CD4-positive, alpha-beta memory T cell (primary cell): ENCODE measurements at regions not wholly inside any gene's neighbourhood (a gene's known extent, or its start where the extent isn't known, plus 50 kb on each side); places are given as distances from the start of the nearest gene placed in this dataset.

Experiments
- CTCF ChIA-PET: fragments of 350-600 bp; sonication (Branson Sonifier 250); formaldehyde crosslinking; loops from one replicate; lab custom pipeline; 2021; ENCODE audit warnings: inconsistent platforms; ENCODE audit not compliant: partially characterized antibody; lab: Charles Lee
- POLR2A ChIA-PET: fragments of 350-600 bp; sonication (Branson Sonifier 250); formaldehyde crosslinking; loops from one replicate; lab custom pipeline; 2021; ENCODE audit not compliant: partially characterized antibody; lab: Charles Lee
- DNase-seq, 5 donors: peaks; one replicate each; pipeline versions ENCODE4 v3.0.0 to v3.0.0-alpha.2; 2020 to 2022; ENCODE audit warnings: mixed read lengths in 1 of 5
- H3K27ac ChIP-seq: one replicate; pipeline ENCODE4 v1.7.0; 2013; ENCODE audit warnings: low read depth, low read length
- H3K27me3 ChIP-seq: 2 replicates; pipeline ENCODE4 v1.7.0; 2013; ENCODE audit warnings: mild to moderate bottlenecking, low read length, moderate library complexity; ENCODE audit not compliant: insufficient read depth
- H3K36me3 ChIP-seq: 2 replicates; pipeline ENCODE4 v1.7.0; 2013; ENCODE audit warnings: mild to moderate bottlenecking, low read length, moderate library complexity; ENCODE audit not compliant: insufficient read depth
- H3K4me1 ChIP-seq: 2 replicates; pipeline ENCODE4 v1.7.0; 2013; ENCODE audit warnings: mild to moderate bottlenecking, low read length, moderate library complexity; ENCODE audit not compliant: insufficient read depth
- H3K4me3 ChIP-seq, 2 donors: one replicate each; pipeline ENCODE4 v1.7.0; 2013; ENCODE audit warnings: low read length in 2 of 2, mild to moderate bottlenecking in 1 of 2
- H3K9me3 ChIP-seq, 2 donors: one replicate each; pipeline ENCODE4 v1.7.0; 2013; ENCODE audit warnings: low read length in 2 of 2, control low read depth in 1 of 2; ENCODE audit not compliant: control insufficient read depth in 1 of 2
- H3K27ac Mint-ChIP-seq, 7 donors: one replicate each; pipeline ENCODE4 v1.8.0; 2020 to 2021; ENCODE audit warnings: mixed read lengths in 7 of 7, mild to moderate bottlenecking in 6 of 7, inconsistent platforms in 3 of 7, moderate library complexity in 3 of 7
- H3K27me3 Mint-ChIP-seq, 2 donors: one replicate each; pipeline ENCODE4 v1.8.0; 2020 to 2021; ENCODE audit warnings: mixed read lengths in 2 of 2
- H3K36me3 Mint-ChIP-seq, 2 donors: one replicate each; pipeline ENCODE4 v1.8.0; 2020 to 2021; ENCODE audit warnings: mixed read lengths in 2 of 2, inconsistent platforms in 1 of 2, mild to moderate bottlenecking in 1 of 2
- H3K4me1 Mint-ChIP-seq, 4 donors: one replicate each; pipeline ENCODE4 v1.8.0; 2020 to 2021; ENCODE audit warnings: mixed read lengths in 4 of 4, mild to moderate bottlenecking in 1 of 4
- H3K4me3 Mint-ChIP-seq, 8 donors: one replicate each; pipeline ENCODE4 v1.8.0; 2020 to 2021; ENCODE audit warnings: mixed read lengths in 8 of 8, mild to moderate bottlenecking in 7 of 8, moderate library complexity in 6 of 8, inconsistent platforms in 3 of 8
- H3K9me3 Mint-ChIP-seq, 8 donors: one replicate each; pipeline ENCODE4 v1.8.0; 2020 to 2021; ENCODE audit warnings: mixed read lengths in 8 of 8, mild to moderate bottlenecking in 5 of 8, inconsistent platforms in 3 of 8, moderate library complexity in 1 of 8
- intact Hi-C: fragments of 100-400 bp; cut with micrococcal nuclease; formaldehyde crosslinking; loops from one replicate; pipeline ENCODE4 v1.15.1; 2023

DNA sequence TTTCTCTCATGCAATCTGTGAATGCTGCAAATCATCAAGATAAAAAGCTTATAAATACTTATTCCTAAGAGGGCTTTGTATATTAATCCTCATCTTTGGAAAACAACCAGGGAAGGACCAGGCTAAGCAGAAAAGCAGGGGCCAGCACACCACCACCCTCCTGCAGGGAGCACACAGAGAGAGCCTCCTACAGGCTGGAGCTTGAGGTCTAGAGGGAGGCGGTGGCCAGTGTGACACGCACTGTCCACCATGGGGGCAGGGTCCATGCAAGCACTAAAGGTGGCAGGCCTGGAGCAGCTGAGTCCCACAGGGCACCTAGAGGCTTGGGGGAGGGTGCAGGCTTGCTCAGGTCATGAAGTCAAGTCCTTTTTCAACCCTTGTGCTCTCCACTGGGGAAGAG, 236.9 kb downstream of the TACR3 start:
- H3K27me3 Mint-ChIP-seq = no peaks in the 10 kb centered on the region
- Histone ChIP-seq H3K27ac (no peak overlapping the region), H3K4me1 (no peaks in the 10 kb centered on the region), H3K27me3 (no peaks in the 10 kb centered on the region), H3K9me3 (no peaks in the 10 kb centered on the region), H3K4me3 (no peak overlapping the region), H3K36me3 (no peaks in the 10 kb centered on the region)
- no peaks in the 10 kb centered on the region for H3K4me1 Mint-ChIP-seq
- H3K9me3 Mint-ChIP-seq = peaks cover 0 to 3% (median 0%) of the 10 kb centered on the region in 8 donors
- CTCF ChIA-PET = no interaction called here
- POLR2A ChIA-PET = no interaction called here
- no peak overlapping the region for H3K4me3 Mint-ChIP-seq
- no peaks in the 10 kb centered on the region for H3K36me3 Mint-ChIP-seq
- H3K27ac Mint-ChIP-seq = no peak overlapping the region
- intact Hi-C loops = no loop called here
- DNase-seq = no peak

GRCh38 chr4:103482471-103482870, 237.3 kb downstream of the TACR3 start:
- Histone ChIP-seq H3K4me3 (no peak overlapping the region), H3K9me3 (no peaks in the 10 kb centered on the region), H3K36me3 (no peaks in the 10 kb centered on the region), H3K4me1 (no peaks in the 10 kb centered on the region), H3K27ac (no peak overlapping the region), H3K27me3 (no peaks in the 10 kb centered on the region)
- Mint-ChIP-seq H3K27me3 (no peaks in the 10 kb centered on the region), H3K9me3 (peaks cover 0 to 3% (median 0%) of the 10 kb centered on the region in 8 donors), H3K4me1 (no peaks in the 10 kb centered on the region), H3K36me3 (no peaks in the 10 kb centered on the region), H3K27ac (no peak overlapping the region), H3K4me3 (no peak overlapping the region)
- no peak for DNase-seq
- intact Hi-C loops = no loop called here
- ChIA-PET CTCF (no interaction called here), POLR2A (no interaction called here)

DNA sequence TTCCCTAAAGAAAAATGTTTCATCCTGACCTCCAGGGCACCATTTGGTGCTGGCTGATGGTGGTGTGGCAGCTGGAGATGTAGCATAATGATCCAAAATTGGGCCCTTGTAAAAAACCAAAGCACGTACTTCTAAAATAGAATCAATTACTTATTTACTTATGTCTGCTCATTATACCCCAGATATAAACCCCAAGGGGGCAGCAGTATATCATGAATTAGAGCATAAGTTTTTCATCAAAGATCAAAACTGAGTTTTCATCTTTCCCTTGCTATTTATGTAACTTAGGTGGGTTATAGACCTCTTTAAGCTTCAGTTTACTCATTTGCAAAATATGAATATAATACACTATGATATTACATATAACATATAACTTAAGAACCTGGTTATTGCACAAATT, 241.1 kb downstream of the TACR3 start:
- Mint-ChIP-seq H3K4me1 (no peaks in the 10 kb centered on the region), H3K4me3 (no peak overlapping the region), H3K9me3 (peaks cover 0 to 2% (median 0%) of the 10 kb centered on the region in 8 donors), H3K27me3 (peaks cover 0 to 1% of the 10 kb centered on the region in 2 donors), H3K36me3 (no peaks in the 10 kb centered on the region), H3K27ac (no peak overlapping the region)
- Histone ChIP-seq H3K9me3 (no peaks in the 10 kb centered on the region), H3K4me3 (no peak overlapping the region), H3K36me3 (no peaks in the 10 kb centered on the region), H3K27ac (no peak overlapping the region), H3K4me1 (no peaks in the 10 kb centered on the region), H3K27me3 (no peaks in the 10 kb centered on the region)
- ChIA-PET CTCF (no interaction called here), POLR2A (no interaction called here)
- intact Hi-C loops = no loop called here
- no peak for DNase-seq

- Mint-ChIP-seq H3K27ac (no peak overlapping the region), H3K4me3 (no peak overlapping the region), H3K36me3 (no peaks in the 10 kb centered on the region), H3K4me1 (no peaks in the 10 kb centered on the region), H3K9me3 (peaks cover 0 to 2% (median 0%) of the 10 kb centered on the region in 8 donors), H3K27me3 (peaks cover 0 to 2% of the 10 kb centered on the region in 2 donors)
- no peak overlapping the region for H3K4me3 ChIP-seq
- no peak for DNase-seq
- POLR2A ChIA-PET = no interaction called here
- H3K27ac ChIP-seq = no peak overlapping the region
- no peaks in the 10 kb centered on the region for H3K36me3 ChIP-seq
- H3K4me1 ChIP-seq = no peaks in the 10 kb centered on the region
- H3K27me3 ChIP-seq = no peaks in the 10 kb centered on the region
- H3K9me3 ChIP-seq = no peaks in the 10 kb centered on the region
- intact Hi-C loops = no loop called here
- CTCF ChIA-PET = no interaction called here
Observed at GRCh38 chr4:103478210-103478609, 241.6 kb downstream of the TACR3 start.

- Mint-ChIP-seq H3K27ac (no peak overlapping the region), H3K9me3 (peaks cover 0 to 7% (median 3%) of the 10 kb centered on the region in 8 donors), H3K27me3 (no peaks in the 10 kb centered on the region), H3K4me1 (no peaks in the 10 kb centered on the region), H3K4me3 (no peak overlapping the region), H3K36me3 (no peaks in the 10 kb centered on the region)
- POLR2A ChIA-PET = no interaction called here
- CTCF ChIA-PET = no interaction called here
- H3K4me3 ChIP-seq = no peak overlapping the region
- no peaks in the 10 kb centered on the region for H3K36me3 ChIP-seq
- H3K4me1 ChIP-seq = no peaks in the 10 kb centered on the region
- no peaks in the 10 kb centered on the region for H3K9me3 ChIP-seq
- H3K27me3 ChIP-seq = no peaks in the 10 kb centered on the region
- H3K27ac ChIP-seq = no peak overlapping the region
- DNase-seq = no peak
- intact Hi-C loops = no loop called here
Observed at GRCh38 chr4:103457566-103457965, 259.4 kb upstream of the CENPE start.

GRCh38 chr4:103451341-103451740, 253.2 kb upstream of the CENPE start:
- intact Hi-C loops = no loop called here
- H3K4me1 ChIP-seq = no peaks in the 10 kb centered on the region
- H3K9me3 ChIP-seq = no peaks in the 10 kb centered on the region
- Mint-ChIP-seq H3K4me3 (no peak overlapping the region), H3K9me3 (peaks cover 0 to 6% (median 0%) of the 10 kb centered on the region in 8 donors), H3K4me1 (no peaks in the 10 kb centered on the region), H3K27me3 (no peaks in the 10 kb centered on the region), H3K36me3 (no peaks in the 10 kb centered on the region), H3K27ac (no peak overlapping the region)
- CTCF ChIA-PET = no interaction called here
- H3K27ac ChIP-seq = no peak overlapping the region
- POLR2A ChIA-PET = no interaction called here
- no peak for DNase-seq
- H3K27me3 ChIP-seq = no peaks in the 10 kb centered on the region
- no peaks in the 10 kb centered on the region for H3K36me3 ChIP-seq
- no peak overlapping the region for H3K4me3 ChIP-seq

- intact Hi-C loops = no loop called here
- Histone ChIP-seq H3K27me3 (no peaks in the 10 kb centered on the region), H3K4me1 (no peaks in the 10 kb centered on the region), H3K27ac (no peak overlapping the region), H3K9me3 (no peaks in the 10 kb centered on the region), H3K36me3 (no peaks in the 10 kb centered on the region), H3K4me3 (no peak overlapping the region)
- ChIA-PET POLR2A (no interaction called here), CTCF (no interaction called here)
- peaks cover 0 to 1% of the 10 kb centered on the region in 2 donors for H3K27me3 Mint-ChIP-seq
- no peaks in the 10 kb centered on the region for H3K36me3 Mint-ChIP-seq
- H3K4me1 Mint-ChIP-seq = no peaks in the 10 kb centered on the region
- no peak overlapping the region for H3K27ac Mint-ChIP-seq
- H3K4me3 Mint-ChIP-seq = no peak overlapping the region
- DNase-seq = no peak
- H3K9me3 Mint-ChIP-seq = peaks cover 0 to 3% (median 0%) of the 10 kb centered on the region in 8 donors
Observed at GRCh38 chr4:103450693-103451092, 252.6 kb upstream of the CENPE start.
